ENCODE measurements at regions not wholly inside any gene's neighbourhood (a gene's known extent, or its start where the extent isn't known, plus 50 kb on each side); places are given as distances from the start of the nearest gene placed in this dataset.
"Not testable (repeated sequence)": the region's sequence is repeated elsewhere in the genome, so short reads cannot be mapped to it uniquely, and the experiment has no call there.

- DNase-seq (ENCODE audit: extremely low spot score), result no peak
- CTCF ChIA-PET, result interaction anchor here (1.0 to 1.3 kb wide), 2 partner anchors 13 to 21 kb away, joined by 3 read pairs; no protein-coding TSS in a partner anchor
- no peak for TF ChIP-seq CTCF (IDR thresholded peaks at IDR 0.05; ENCODE audit: control extremely low read depth, extremely low read depth, low read depth, missing control alignments)
- POLR2A ChIA-PET, result no interaction called here
Measured at GRCh38 chr1:71295350-71295749, 214.5 kb upstream of the ZRANB2 start.

DNA sequence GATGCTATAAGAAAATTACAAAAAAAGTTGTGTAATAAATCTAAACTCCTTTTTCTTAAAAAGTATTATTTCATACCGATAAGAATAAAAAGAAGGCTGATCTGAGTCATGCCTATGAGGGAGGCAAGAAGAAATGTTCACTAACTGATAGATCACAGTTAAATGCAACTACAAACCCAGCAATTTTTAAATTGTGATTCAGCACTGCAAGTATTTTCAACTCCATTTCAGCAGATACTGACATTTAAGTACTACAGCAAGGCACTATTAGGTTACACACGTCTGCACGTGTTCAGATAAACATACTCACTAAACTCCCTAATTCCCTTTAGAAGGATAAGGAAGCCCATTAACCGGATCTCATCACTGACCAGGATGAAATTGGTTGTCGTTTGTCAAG lies 213.3 kb upstream of the ZRANB2 start:
- TF ChIP-seq CTCF (IDR thresholded peaks at IDR 0.05; ENCODE audit: control extremely low read depth, extremely low read depth, low read depth, missing control alignments), result no peak
- CTCF ChIA-PET, result interaction anchor here (1.3 to 1.6 kb wide), 2 partner anchors 12 to 22 kb away, joined by 3 read pairs; no protein-coding TSS in a partner anchor
- POLR2A ChIA-PET, result no interaction called here
- DNase-seq (ENCODE audit: extremely low spot score), result no peak

DNA sequence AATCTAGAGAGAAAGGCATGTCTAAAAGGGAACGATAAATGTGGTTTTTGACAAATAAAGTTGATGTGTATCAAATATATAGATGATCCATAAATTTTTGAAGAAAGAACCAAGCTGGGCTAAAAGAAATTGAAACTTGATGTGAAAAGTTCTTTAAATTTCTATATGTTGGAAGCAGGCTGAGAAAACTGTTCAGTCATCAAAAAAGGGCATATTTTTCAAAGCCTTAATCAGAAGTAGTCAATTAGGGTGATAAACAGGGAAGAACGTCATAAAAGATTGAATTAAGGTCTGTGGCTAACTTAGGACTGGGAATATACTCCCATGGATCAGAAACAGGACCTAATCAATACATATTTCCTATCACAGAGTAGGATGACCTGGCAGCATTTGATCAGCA lies 211.4 kb upstream of the ZRANB2 start:
- CTCF ChIA-PET, result no interaction called here
- no peak for TF ChIP-seq CTCF (IDR thresholded peaks at IDR 0.05; ENCODE audit: control extremely low read depth, extremely low read depth, low read depth, missing control alignments)
- DNase-seq (ENCODE audit: extremely low spot score), result no peak
- POLR2A ChIA-PET, result no interaction called here

GRCh38 chr1:71290506-71291237 lies 209.8 kb upstream of the ZRANB2 start:
- CTCF ChIA-PET; POLR2A ChIA-PET; DNase-seq (ENCODE audit: extremely low spot score): not testable (repeated sequence)

GRCh38 chr1:71285529-71285928 lies 204.7 kb upstream of the ZRANB2 start:
- no peak for TF ChIP-seq CTCF (IDR thresholded peaks at IDR 0.05; ENCODE audit: control extremely low read depth, extremely low read depth, low read depth, missing control alignments)
- ChIA-PET POLR2A (no interaction called here), CTCF (no interaction called here)
- DNase-seq (ENCODE audit: extremely low spot score), result no peak

GRCh38 chr1:71276466-71276865 lies 195.6 kb upstream of the ZRANB2 start:
- ChIA-PET CTCF (no interaction called here), POLR2A (no interaction called here)
- TF ChIP-seq CTCF (IDR thresholded peaks at IDR 0.05; ENCODE audit: control extremely low read depth, extremely low read depth, low read depth, missing control alignments), result no peak
- no peak for DNase-seq (ENCODE audit: extremely low spot score)

- DNase-seq (ENCODE audit: extremely low spot score), result no peak
- CTCF ChIA-PET, result interaction anchor here (1.3 to 2.5 kb wide), 3 partner anchors 10 to 24 kb away, joined by 3 to 8 read pairs (median 4); no protein-coding TSS in a partner anchor
- TF ChIP-seq CTCF (IDR thresholded peaks at IDR 0.05; ENCODE audit: control extremely low read depth, extremely low read depth, low read depth, missing control alignments), result no peak
- POLR2A ChIA-PET, result no interaction called here
Measured at GRCh38 chr1:71273334-71273733, 192.5 kb upstream of the ZRANB2 start.

Data from GM10248 (cell line).